GM18511 (cell line): ENCODE measurements at regions not wholly inside any gene's neighbourhood (a gene's known extent, or its start where the extent isn't known, plus 50 kb on each side); places are given as distances from the start of the nearest gene placed in this dataset.
"Not testable (repeated sequence)": the region's sequence is repeated elsewhere in the genome, so short reads cannot be mapped to it uniquely, and the experiment has no call there.

Experiments
- ATAC-seq: cut with Tn5 transposase; IDR thresholded peaks from one replicate; pipeline ENCODE4 v1.9.1; 2021; ENCODE audit warnings: mild to moderate bottlenecking, moderate library complexity; ENCODE audit not compliant: unreplicated experiment

GRCh38 chr5:104363567-104363966 is 801.0 kb upstream of the NUDT12 start:
- no peak for ATAC-seq

GRCh38 chr5:104361932-104362331 is 799.3 kb upstream of the NUDT12 start:
- ATAC-seq: no peak

GRCh38 chr5:104355350-104355749 is 792.8 kb upstream of the NUDT12 start:
- no peak for ATAC-seq

- no peak for ATAC-seq
These were observed 790.8 kb upstream of the NUDT12 start for GRCh38 chr5:104353371-104353770.

- ATAC-seq: no peak
These were observed 790.4 kb upstream of the NUDT12 start for GRCh38 chr5:104352954-104353353.

- ATAC-seq: no peak
These were observed 784.6 kb upstream of the NUDT12 start for GRCh38 chr5:104347119-104347708.

- ATAC-seq: no peak
These were observed 782.8 kb upstream of the NUDT12 start for GRCh38 chr5:104345222-104346016.

GRCh38 chr5:104344809-104345208 is 782.2 kb upstream of the NUDT12 start:
- no peak for ATAC-seq

- ATAC-seq: no peak
These were observed 765.2 kb upstream of the NUDT12 start for GRCh38 chr5:104327801-104328200.

- no peak for ATAC-seq
These were observed 764.4 kb upstream of the NUDT12 start for GRCh38 chr5:104326966-104327365.

GRCh38 chr5:104325356-104325755 is 762.8 kb upstream of the NUDT12 start:
- no peak for ATAC-seq

GRCh38 chr5:104316676-104317075 is 754.1 kb upstream of the NUDT12 start:
- ATAC-seq: not testable (repeated sequence)

- ATAC-seq: no peak
These were observed 749.9 kb upstream of the NUDT12 start for GRCh38 chr5:104312481-104312880.

GRCh38 chr5:104305602-104306001 is 743.0 kb upstream of the NUDT12 start:
- ATAC-seq: no peak

GRCh38 chr5:104299998-104300706 is 737.6 kb upstream of the NUDT12 start:
- no peak for ATAC-seq

GRCh38 chr5:104298518-104298917 is 735.9 kb upstream of the NUDT12 start:
- no peak for ATAC-seq

- no peak for ATAC-seq
These were observed 734.5 kb upstream of the NUDT12 start for GRCh38 chr5:104297076-104297475.

GRCh38 chr5:104295991-104296390 is 733.4 kb upstream of the NUDT12 start:
- no peak for ATAC-seq

- no peak for ATAC-seq
These were observed 720.5 kb upstream of the NUDT12 start for GRCh38 chr5:104283136-104283535.

- no peak for ATAC-seq
These were observed 711.1 kb upstream of the NUDT12 start for GRCh38 chr5:104273725-104274124.

GRCh38 chr5:104267320-104268015 is 704.9 kb upstream of the NUDT12 start:
- no peak for ATAC-seq
